B cell (primary cell): ENCODE measurements at regions not wholly inside any gene's neighbourhood (a gene's known extent, or its start where the extent isn't known, plus 50 kb on each side); places are given as distances from the start of the nearest gene placed in this dataset.

Experiments used
- EZH2 ChIP-seq: IDR thresholded peaks from 2 replicates; pipeline ENCODE4 v1.6.1; 2012; ENCODE audit warnings: borderline replicate concordance, low read depth, mild to moderate bottlenecking, moderate library complexity, low read length; ENCODE audit not compliant: insufficient read depth, poor library complexity, severe bottlenecking
- TF ChIP-seq, protein P1 (sequence below): fragments of 200-600 bp; IDR thresholded peaks from one replicate; pipeline ENCODE4 v1.8.0; 2022; ENCODE audit warnings: antibody characterized with exemption, mild to moderate bottlenecking

DNA sequence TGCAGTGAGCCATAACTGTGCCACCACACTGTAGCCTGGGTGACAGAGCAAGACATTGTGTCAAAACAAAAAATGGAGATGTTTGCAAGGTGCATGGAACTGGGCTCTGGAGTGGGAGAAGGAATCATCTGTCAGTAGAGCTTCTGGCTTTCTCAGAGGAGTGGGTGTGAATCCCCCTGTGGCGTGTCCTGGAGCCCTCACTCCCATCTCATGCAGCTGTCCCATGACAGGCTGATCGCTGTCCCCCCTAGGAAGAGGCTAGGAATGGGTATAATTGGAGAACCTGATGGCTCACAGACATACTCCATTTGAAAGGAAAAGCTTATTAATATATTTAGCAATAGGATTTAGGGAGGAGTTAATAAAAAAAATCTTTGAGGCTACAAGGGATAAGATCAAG, 125.8 kb upstream of the EPB41L3 start:
- TF ChIP-seq, protein P1, sequence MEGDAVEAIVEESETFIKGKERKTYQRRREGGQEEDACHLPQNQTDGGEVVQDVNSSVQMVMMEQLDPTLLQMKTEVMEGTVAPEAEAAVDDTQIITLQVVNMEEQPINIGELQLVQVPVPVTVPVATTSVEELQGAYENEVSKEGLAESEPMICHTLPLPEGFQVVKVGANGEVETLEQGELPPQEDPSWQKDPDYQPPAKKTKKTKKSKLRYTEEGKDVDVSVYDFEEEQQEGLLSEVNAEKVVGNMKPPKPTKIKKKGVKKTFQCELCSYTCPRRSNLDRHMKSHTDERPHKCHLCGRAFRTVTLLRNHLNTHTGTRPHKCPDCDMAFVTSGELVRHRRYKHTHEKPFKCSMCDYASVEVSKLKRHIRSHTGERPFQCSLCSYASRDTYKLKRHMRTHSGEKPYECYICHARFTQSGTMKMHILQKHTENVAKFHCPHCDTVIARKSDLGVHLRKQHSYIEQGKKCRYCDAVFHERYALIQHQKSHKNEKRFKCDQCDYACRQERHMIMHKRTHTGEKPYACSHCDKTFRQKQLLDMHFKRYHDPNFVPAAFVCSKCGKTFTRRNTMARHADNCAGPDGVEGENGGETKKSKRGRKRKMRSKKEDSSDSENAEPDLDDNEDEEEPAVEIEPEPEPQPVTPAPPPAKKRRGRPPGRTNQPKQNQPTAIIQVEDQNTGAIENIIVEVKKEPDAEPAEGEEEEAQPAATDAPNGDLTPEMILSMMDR: no peak
- no peak for TF ChIP-seq EZH2
